Endothelial cell of umbilical vein (primary cell): ENCODE measurements at regions not wholly inside any gene's neighbourhood (a gene's known extent, or its start where the extent isn't known, plus 50 kb on each side); places are given as distances from the start of the nearest gene placed in this dataset.

ENCODE experiments used
- BruUV-seq: library from RNA; stranded (reverse); fragments of 400-500 nt; replicated peaks from 2 replicates; lab custom pipeline; 2021; lab: Mats Ljungman, UMichigan
- CTCF ChIA-PET: fragments of 300-600, 350-600 bp; sonication (Branson Sonifier 250); formaldehyde crosslinking; loops from one replicate; lab custom pipeline; 2021; ENCODE audit warnings: antibody characterized with exemption, inconsistent platforms; lab: Charles Lee
- POLR2A ChIA-PET: fragments of 300-600, 350-600 bp; sonication (Branson Sonifier 250); formaldehyde crosslinking; loops from one replicate; lab custom pipeline; 2021; ENCODE audit warnings: antibody characterized with exemption, inconsistent platforms; lab: Charles Lee
- DNase-seq: peaks from one replicate; pipeline ENCODE4 v3.0.0-alpha.2; 2011; ENCODE audit warnings: low read depth, low spot score
- FAIRE-seq: peaks from 2 replicates; lab custom pipeline; 2011; peaks lifted over from hg19 to GRCh38; lab: Jason Lieb, UNC
- H2AFZ ChIP-seq: 2 replicates; pipeline ENCODE4 v1.6.0; 2012; ENCODE audit warnings: low read depth, low read length, control low read depth, inconsistent platforms
- H3K27ac ChIP-seq: 2 replicates; pipeline ENCODE4 v1.5.1; 2011; ENCODE audit warnings: low read depth, mild to moderate bottlenecking, control low read depth, low read length, moderate library complexity; ENCODE audit not compliant: insufficient read depth
- H3K27me3 ChIP-seq, 2 experiments: 2 replicates each; pipeline versions ENCODE4 v1.6.0 to v1.6.1; 2011; ENCODE audit warnings: low read length in 2 of 2, mixed read lengths in 1 of 2; ENCODE audit not compliant: control insufficient read depth in 2 of 2, insufficient read depth in 2 of 2
- H3K36me3 ChIP-seq, 2 experiments: 2 replicates in 1 of 2; 3 replicates in 1 of 2; pipeline ENCODE4 v1.5.1; 2011; ENCODE audit warnings: low read length in 2 of 2, mild to moderate bottlenecking in 1 of 2, moderate library complexity in 1 of 2; ENCODE audit not compliant: control insufficient read depth in 2 of 2, insufficient read depth in 2 of 2; ENCODE audit errors: extremely low read depth in 1 of 2
- H3K4me1 ChIP-seq: 3 replicates; pipeline ENCODE4 v1.5.1; 2011; ENCODE audit warnings: mild to moderate bottlenecking, low read length; ENCODE audit not compliant: control insufficient read depth, insufficient read depth; ENCODE audit errors: extremely low read depth
- H3K4me2 ChIP-seq: 2 replicates; pipeline ENCODE4 v1.6.1; 2011; ENCODE audit warnings: low read length, control low read depth, mixed read lengths; ENCODE audit not compliant: insufficient read depth
- H3K4me3 ChIP-seq, 3 experiments: fragments of 200-600 bp in 1 of 3; sonication (generic), shearing (Covaris generic) in 1 of 3; replicated peaks in 1 of 3; 2 replicates each; pipeline ENCODE4 v1.5.1; 2011 to 2016; ENCODE audit warnings: control low read depth in 3 of 3, low read length in 3 of 3, mild to moderate bottlenecking in 2 of 3, inconsistent platforms in 1 of 3, low read depth in 1 of 3, moderate library complexity in 1 of 3; ENCODE audit not compliant: insufficient read depth in 1 of 3
- H3K79me2 ChIP-seq: 2 replicates; pipeline ENCODE4 v1.6.0; 2012; ENCODE audit warnings: low read length, inconsistent platforms; ENCODE audit not compliant: control insufficient read depth, insufficient read depth
- H3K9ac ChIP-seq: replicated peaks from 2 replicates; pipeline ENCODE3; 2011; ENCODE audit warnings: low read length, control low read depth; ENCODE audit not compliant: insufficient read depth; ENCODE audit errors: extremely low read depth
- H3K9me1 ChIP-seq: replicated peaks from 3 replicates; pipeline ENCODE4 v1.6.0; 2011; ENCODE audit warnings: mild to moderate bottlenecking, low read length; ENCODE audit not compliant: control insufficient read depth, insufficient read depth; ENCODE audit errors: extremely low read depth
- H3K9me3 ChIP-seq: replicated peaks from 2 replicates; pipeline ENCODE4 v1.5.1; 2012; ENCODE audit warnings: low read length, inconsistent platforms; ENCODE audit not compliant: control insufficient read depth, insufficient read depth
- H4K20me1 ChIP-seq: replicated peaks from 2 replicates; pipeline ENCODE3; 2011; ENCODE audit warnings: mild to moderate bottlenecking, low read length; ENCODE audit not compliant: control insufficient read depth, insufficient read depth; ENCODE audit errors: extremely low read depth
- EZH2 ChIP-seq: IDR thresholded peaks from 2 replicates; pipeline ENCODE4 v1.6.1; 2012; ENCODE audit warnings: borderline replicate concordance, low read depth, mild to moderate bottlenecking, moderate library complexity, low read length, inconsistent platforms; ENCODE audit not compliant: severe bottlenecking
- FOS ChIP-seq: IDR thresholded peaks from 2 replicates; pipeline ENCODE4 v1.6.1; 2011; ENCODE audit warnings: mild to moderate bottlenecking, low read length, moderate library complexity, borderline replicate concordance; ENCODE audit not compliant: insufficient read depth
- GATA2 ChIP-seq: IDR thresholded peaks from 2 replicates; pipeline ENCODE4 v1.7.0; 2011; ENCODE audit warnings: low read depth, mild to moderate bottlenecking, moderate library complexity, mixed read lengths, low read length; ENCODE audit not compliant: insufficient read length, insufficient read depth
- JUN ChIP-seq: IDR thresholded peaks from 2 replicates; pipeline ENCODE4 v1.6.1; 2011; ENCODE audit warnings: borderline replicate concordance, low read depth; ENCODE audit not compliant: insufficient read length, insufficient read depth
- MAX ChIP-seq: IDR thresholded peaks from 2 replicates; pipeline ENCODE4 v1.6.1; 2011; ENCODE audit not compliant: insufficient read depth, insufficient read length
- MYC ChIP-seq: IDR thresholded peaks from one replicate; pipeline ENCODE4 v1.6.1; 2011; ENCODE audit warnings: mild to moderate bottlenecking, low read depth, low read length
- POLR2A ChIP-seq: IDR thresholded peaks from 2 replicates; pipeline ENCODE4 v1.6.1; 2012; ENCODE audit warnings: low read depth, mild to moderate bottlenecking, control low read depth, low read length
- POLR2AphosphoS5 ChIP-seq: IDR thresholded peaks from 2 replicates; pipeline ENCODE4 v1.6.1; 2012; ENCODE audit warnings: low read depth, mild to moderate bottlenecking, control low read depth, low read length, moderate library complexity; ENCODE audit not compliant: insufficient read depth
- dilution Hi-C: fragments of 300-500 bp; cut with MboI; formaldehyde crosslinking; loops from one replicate; pipeline ENCODE4 v1.15.0; 2019; ENCODE audit warnings: low sequenced_read_pairs; ENCODE audit not compliant: extremely low pct_ligation_motif_present
- intact Hi-C: fragments of 100-400 bp; cut with micrococcal nuclease; formaldehyde crosslinking; loops from one replicate; pipeline ENCODE4 v1.10.0; 2022
- TF ChIP-seq, protein P1 (sequence below), 2 donors: IDR thresholded peaks; 1 replicate in 1 of 2; 2 replicates in 1 of 2; pipeline ENCODE4 v1.5.1; 2011; ENCODE audit warnings: low read length in 2 of 2, mild to moderate bottlenecking in 2 of 2, moderate library complexity in 2 of 2, control low read depth in 1 of 2, inconsistent platforms in 1 of 2, low read depth in 1 of 2; ENCODE audit not compliant: insufficient read depth in 1 of 2; ENCODE audit errors: extremely low read depth in 1 of 2

- no peaks in the 10 kb centered on the region for H3K36me3 ChIP-seq
- intact Hi-C loops = no loop called here
- no peaks in the 10 kb centered on the region for H3K79me2 ChIP-seq
- no TSS peak for BruUV-seq
- no peak for FAIRE-seq
- no peaks in the 10 kb centered on the region for H4K20me1 ChIP-seq
- no peaks in the 10 kb centered on the region for H3K9me1 ChIP-seq
- CTCF ChIA-PET = interaction anchor here (1.4 to 1.5 kb wide), 2 partner anchors 12 to 205 kb away, joined by 4 to 6 read pairs; no protein-coding TSS in a partner anchor
- TF ChIP-seq POLR2A (no peak), GATA2 (no peak), MYC (no peak), EZH2 (no peak), FOS (no peak), POLR2AphosphoS5 (no peak), MAX (no peak), JUN (no peak)
- TF ChIP-seq, protein P1, sequence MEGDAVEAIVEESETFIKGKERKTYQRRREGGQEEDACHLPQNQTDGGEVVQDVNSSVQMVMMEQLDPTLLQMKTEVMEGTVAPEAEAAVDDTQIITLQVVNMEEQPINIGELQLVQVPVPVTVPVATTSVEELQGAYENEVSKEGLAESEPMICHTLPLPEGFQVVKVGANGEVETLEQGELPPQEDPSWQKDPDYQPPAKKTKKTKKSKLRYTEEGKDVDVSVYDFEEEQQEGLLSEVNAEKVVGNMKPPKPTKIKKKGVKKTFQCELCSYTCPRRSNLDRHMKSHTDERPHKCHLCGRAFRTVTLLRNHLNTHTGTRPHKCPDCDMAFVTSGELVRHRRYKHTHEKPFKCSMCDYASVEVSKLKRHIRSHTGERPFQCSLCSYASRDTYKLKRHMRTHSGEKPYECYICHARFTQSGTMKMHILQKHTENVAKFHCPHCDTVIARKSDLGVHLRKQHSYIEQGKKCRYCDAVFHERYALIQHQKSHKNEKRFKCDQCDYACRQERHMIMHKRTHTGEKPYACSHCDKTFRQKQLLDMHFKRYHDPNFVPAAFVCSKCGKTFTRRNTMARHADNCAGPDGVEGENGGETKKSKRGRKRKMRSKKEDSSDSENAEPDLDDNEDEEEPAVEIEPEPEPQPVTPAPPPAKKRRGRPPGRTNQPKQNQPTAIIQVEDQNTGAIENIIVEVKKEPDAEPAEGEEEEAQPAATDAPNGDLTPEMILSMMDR (IDR thresholded peaks at IDR 0.05; ENCODE audit: extremely low read depth in 1 of 2, insufficient read depth in 1 of 2, low read depth in 1 of 2, low read length in 2 of 2) = no peak
- no peak for DNase-seq
- no peaks in the 10 kb centered on the region for H3K4me1 ChIP-seq
- POLR2A ChIA-PET = no interaction called here
- no peaks in the 10 kb centered on the region for H3K27me3 ChIP-seq
- no peak overlapping the region for H3K4me2 ChIP-seq
- H3K9me3 ChIP-seq = no peaks in the 10 kb centered on the region
- H2AFZ ChIP-seq = no peak overlapping the region
- H3K4me3 ChIP-seq = no peak overlapping the region
- H3K9ac ChIP-seq = no peak overlapping the region
- dilution Hi-C loops = no loop called here
- H3K27ac ChIP-seq = no peak overlapping the region
These were observed 292.8 kb downstream of the CDC5L start for GRCh38 chr6:44680202-44680720.
